H9 (cell line): ENCODE measurements at regions not wholly inside any gene's neighbourhood (a gene's known extent, or its start where the extent isn't known, plus 50 kb on each side); places are given as distances from the start of the nearest gene placed in this dataset.

Experiments
- DNase-seq: peaks from one replicate; pipeline ENCODE4 v3.0.0-alpha.2; 2017
- H2AFZ ChIP-seq: one replicate; pipeline ENCODE4 v1.6.1; 2013; ENCODE audit warnings: mild to moderate bottlenecking, low read length, control low read depth, moderate library complexity
- H2AK5ac ChIP-seq: 2 replicates; pipeline ENCODE4 v1.6.1; 2013; ENCODE audit warnings: low read length, control low read depth, mixed read lengths; ENCODE audit not compliant: insufficient read length
- H2BK120ac ChIP-seq: one replicate; pipeline ENCODE4 v1.6.1; 2013; ENCODE audit warnings: low read depth, mild to moderate bottlenecking, low read length, control low read depth, inconsistent platforms; ENCODE audit not compliant: poor library complexity, severe bottlenecking
- H2BK12ac ChIP-seq: 2 replicates; pipeline ENCODE4 v1.6.1; 2013; ENCODE audit warnings: low read length, control low read depth, mixed read lengths, low read depth; ENCODE audit not compliant: insufficient read length
- H2BK15ac ChIP-seq: 2 replicates; pipeline ENCODE4 v1.6.1; 2013; ENCODE audit warnings: low read depth, low read length, control low read depth
- H2BK20ac ChIP-seq: one replicate; pipeline ENCODE4 v1.6.1; 2013; ENCODE audit warnings: low read depth, mild to moderate bottlenecking, low read length, control low read depth, inconsistent platforms; ENCODE audit not compliant: poor library complexity, severe bottlenecking
- H2BK5ac ChIP-seq: 2 replicates; pipeline ENCODE4 v1.6.1; 2013; ENCODE audit warnings: low read length, control low read depth, mixed read lengths; ENCODE audit not compliant: insufficient read length
- H3K14ac ChIP-seq: 2 replicates; pipeline ENCODE4 v1.6.1; 2013; ENCODE audit warnings: low read length, control low read depth; ENCODE audit not compliant: insufficient read depth
- H3K18ac ChIP-seq: 2 replicates; pipeline ENCODE4 v1.6.1; 2013; ENCODE audit warnings: low read depth, mild to moderate bottlenecking, mixed read lengths, low read length, control low read depth; ENCODE audit not compliant: insufficient read length
- H3K23ac ChIP-seq: 2 replicates; pipeline ENCODE4 v1.6.1; 2013; ENCODE audit warnings: low read length, control low read depth, mixed read lengths, low read depth; ENCODE audit not compliant: insufficient read length
- H3K23me2 ChIP-seq: 2 replicates; pipeline ENCODE4 v1.6.1; 2013; ENCODE audit warnings: low read depth, mild to moderate bottlenecking, mixed read lengths, low read length, control low read depth; ENCODE audit not compliant: insufficient read length, poor library complexity, severe bottlenecking
- H3K27ac ChIP-seq: 2 replicates; pipeline ENCODE4 v1.5.1; 2013; ENCODE audit warnings: low read length, control low read depth, mixed read lengths, low read depth; ENCODE audit not compliant: insufficient read length
- H3K27me3 ChIP-seq: 2 replicates; pipeline ENCODE4 v1.6.1; 2013; ENCODE audit warnings: low read length, control low read depth, inconsistent platforms; ENCODE audit not compliant: insufficient read depth
- H3K4ac ChIP-seq: 2 replicates; pipeline ENCODE4 v1.6.1; 2013; ENCODE audit warnings: low read depth, mild to moderate bottlenecking, control low read depth, inconsistent platforms, low read length, moderate library complexity
- H3K4me1 ChIP-seq: 2 replicates; pipeline ENCODE4 v1.6.1; 2013; ENCODE audit warnings: low read length, control low read depth, inconsistent platforms; ENCODE audit not compliant: insufficient read depth
- H3K4me2 ChIP-seq: 2 replicates; pipeline ENCODE4 v1.6.1; 2013; ENCODE audit warnings: low read length, control low read depth, mixed read lengths; ENCODE audit not compliant: insufficient read length, insufficient read depth
- H3K56ac ChIP-seq: 2 replicates; pipeline ENCODE4 v1.6.1; 2013; ENCODE audit warnings: low read depth, mild to moderate bottlenecking, mixed read lengths, low read length, control low read depth; ENCODE audit not compliant: insufficient read length
- H3K79me1 ChIP-seq: 2 replicates; pipeline ENCODE4 v1.6.1; 2013; ENCODE audit warnings: low read depth, mild to moderate bottlenecking, moderate library complexity, low read length, control low read depth, inconsistent platforms; ENCODE audit not compliant: insufficient read depth, poor library complexity, severe bottlenecking
- H3K79me2 ChIP-seq: 2 replicates; pipeline ENCODE4 v1.6.1; 2013; ENCODE audit warnings: low read length, control low read depth, inconsistent platforms; ENCODE audit not compliant: insufficient read depth
- H3K9ac ChIP-seq: 2 replicates; pipeline ENCODE4 v1.6.1; 2013; ENCODE audit warnings: low read length, control low read depth, mixed read lengths; ENCODE audit not compliant: insufficient read length; ENCODE audit errors: extremely low read depth
- H3K9me3 ChIP-seq: one replicate; pipeline ENCODE4 v1.6.1; 2013; ENCODE audit warnings: low read depth, low read length, inconsistent platforms; ENCODE audit not compliant: control insufficient read depth
- H3T11ph ChIP-seq: one replicate; pipeline ENCODE4 v1.6.1; 2013; ENCODE audit warnings: mild to moderate bottlenecking, low read length, control low read depth, inconsistent platforms
- H4K20me1 ChIP-seq: one replicate; pipeline ENCODE4 v1.6.1; 2013; ENCODE audit not compliant: control insufficient read depth, insufficient read length, insufficient read depth
- H4K5ac ChIP-seq: 2 replicates; pipeline ENCODE4 v1.6.1; 2013; ENCODE audit warnings: low read depth, mild to moderate bottlenecking, mixed read lengths, low read length, control low read depth; ENCODE audit not compliant: insufficient read length
- H4K8ac ChIP-seq: replicated peaks from 2 replicates; pipeline ENCODE4 v1.6.1; 2013; ENCODE audit warnings: low read length, control low read depth, mixed read lengths, low read depth; ENCODE audit not compliant: insufficient read length
- H4K91ac ChIP-seq: 2 replicates; pipeline ENCODE4 v1.6.1; 2013; ENCODE audit warnings: low read depth, mild to moderate bottlenecking, moderate library complexity, mixed read lengths, low read length, control low read depth; ENCODE audit not compliant: insufficient read length
- H3K27ac Mint-ChIP-seq, 3 experiments: 2 replicates in 2 of 3; 3 replicates in 1 of 3; pipeline ENCODE4 v1.8.0; 2020 to 2021; ENCODE audit warnings: mixed read lengths in 3 of 3, mild to moderate bottlenecking in 1 of 3, moderate library complexity in 1 of 3
- H3K27me3 Mint-ChIP-seq: 2 replicates; pipeline ENCODE4 v1.8.0; 2021; ENCODE audit warnings: low read depth, mild to moderate bottlenecking, moderate library complexity, mixed read lengths
- H3K36me3 Mint-ChIP-seq, 3 experiments: 2 replicates in 2 of 3; 3 replicates in 1 of 3; pipeline ENCODE4 v1.8.0; 2020 to 2021; ENCODE audit warnings: low read depth in 3 of 3, mixed read lengths in 3 of 3; ENCODE audit not compliant: insufficient read depth in 1 of 3
- H3K4me1 Mint-ChIP-seq, 2 experiments: 2 replicates each; pipeline ENCODE4 v1.8.0; 2020; ENCODE audit warnings: mixed read lengths in 2 of 2
- H3K4me3 Mint-ChIP-seq, 2 experiments: 2 replicates in 1 of 2; 3 replicates in 1 of 2; pipeline ENCODE4 v1.8.0; 2020 to 2021; ENCODE audit warnings: mild to moderate bottlenecking in 2 of 2, mixed read lengths in 2 of 2, moderate library complexity in 1 of 2
- H3K9me3 Mint-ChIP-seq, 2 experiments: 2 replicates in 1 of 2; 3 replicates in 1 of 2; pipeline ENCODE4 v1.8.0; 2020; ENCODE audit warnings: mild to moderate bottlenecking in 2 of 2, mixed read lengths in 2 of 2, moderate library complexity in 1 of 2
- WGBS: extraction: QIAGEN DNeasy Blood & Tissue Kit; methylation state at CpG from one replicate; pipeline ENCODE4 v1.1.7; 2013; ENCODE audit warnings: missing lambda C conversion rate, low lambda C conversion rate, mixed read lengths; ENCODE audit not compliant: insufficient read length; ENCODE audit errors: extremely low coverage; 5-methylcytosine and 5-hydroxymethylcytosine counted together
- TF ChIP-seq, protein P1 (sequence below): fragments of 200-600 bp; sonication (generic); conservative IDR thresholded peaks from 3 replicates; pipeline ENCODE4 v1.8.0; 2021; ENCODE audit warnings: antibody characterized with exemption, mild to moderate bottlenecking

GRCh38 chr18:75128911-75129716 lies 79.8 kb downstream of the PTGR3 start:
- Histone ChIP-seq H3K23ac (no peak overlapping the region), H2BK12ac (no peak overlapping the region), H2AFZ (no peak overlapping the region), H3K27me3 (no peaks in the 10 kb centered on the region; the same call in 1 of the 2 replicates), H3K4ac (no peak overlapping the region), H2BK15ac (no peak overlapping the region), H4K20me1 (no peaks in the 10 kb centered on the region), H3K79me1 (no peaks in the 10 kb centered on the region), H3K79me2 (no peaks in the 10 kb centered on the region), H2BK5ac (no peak overlapping the region), H2AK5ac (no peak overlapping the region), H3K4me1 (no peaks in the 10 kb centered on the region), H3K9me3 (no peaks in the 10 kb centered on the region), H4K8ac (no peak overlapping the region), H3T11ph (no peak overlapping the region), H3K4me2 (no peak overlapping the region), H3K23me2 (no peaks in the 10 kb centered on the region), H3K27ac (no peak overlapping the region), H3K9ac (no peak overlapping the region), H4K5ac (no peak overlapping the region), H3K18ac (no peak overlapping the region), H2BK120ac (no peak overlapping the region), H3K14ac (no peak overlapping the region), H3K56ac (no peak overlapping the region), H4K91ac (no peak overlapping the region), H2BK20ac (no peak overlapping the region)
- Mint-ChIP-seq H3K4me1 (no peaks in the 10 kb centered on the region), H3K4me3 (no peak overlapping the region), H3K9me3 (peaks cover 0 to 8% of the 10 kb centered on the region in 2 experiments; a peak in 3 of 5 replicates), H3K27ac (no peak overlapping the region; a peak in 1 of 7 replicates), H3K27me3 (peaks cover 5% of the 10 kb centered on the region; the same call in 1 of the 2 replicates), H3K36me3 (peaks cover 0 to 1% (median 0%) of the 10 kb centered on the region in 3 experiments; a peak in 2 of 7 replicates)
- no CpG with 5 or more reads among the region's 17 CpGs for WGBS
- DNase-seq = no peak
- TF ChIP-seq, protein P1, sequence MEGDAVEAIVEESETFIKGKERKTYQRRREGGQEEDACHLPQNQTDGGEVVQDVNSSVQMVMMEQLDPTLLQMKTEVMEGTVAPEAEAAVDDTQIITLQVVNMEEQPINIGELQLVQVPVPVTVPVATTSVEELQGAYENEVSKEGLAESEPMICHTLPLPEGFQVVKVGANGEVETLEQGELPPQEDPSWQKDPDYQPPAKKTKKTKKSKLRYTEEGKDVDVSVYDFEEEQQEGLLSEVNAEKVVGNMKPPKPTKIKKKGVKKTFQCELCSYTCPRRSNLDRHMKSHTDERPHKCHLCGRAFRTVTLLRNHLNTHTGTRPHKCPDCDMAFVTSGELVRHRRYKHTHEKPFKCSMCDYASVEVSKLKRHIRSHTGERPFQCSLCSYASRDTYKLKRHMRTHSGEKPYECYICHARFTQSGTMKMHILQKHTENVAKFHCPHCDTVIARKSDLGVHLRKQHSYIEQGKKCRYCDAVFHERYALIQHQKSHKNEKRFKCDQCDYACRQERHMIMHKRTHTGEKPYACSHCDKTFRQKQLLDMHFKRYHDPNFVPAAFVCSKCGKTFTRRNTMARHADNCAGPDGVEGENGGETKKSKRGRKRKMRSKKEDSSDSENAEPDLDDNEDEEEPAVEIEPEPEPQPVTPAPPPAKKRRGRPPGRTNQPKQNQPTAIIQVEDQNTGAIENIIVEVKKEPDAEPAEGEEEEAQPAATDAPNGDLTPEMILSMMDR = no peak
